HG02798 (cell line): ENCODE measurements at regions not wholly inside any gene's neighbourhood (a gene's known extent, or its start where the extent isn't known, plus 50 kb on each side); places are given as distances from the start of the nearest gene placed in this dataset.
A peak's percentile ranks its signal among the peaks of the same experiment; 100 is the strongest.
"Not testable (repeated sequence)": the region's sequence is repeated elsewhere in the genome, so short reads cannot be mapped to it uniquely, and the experiment has no call there.

Source experiments
- ATAC-seq: cut with Tn5 transposase; IDR thresholded peaks from one replicate; pipeline ENCODE4 v1.9.1; 2021; ENCODE audit warnings: mild to moderate bottlenecking; ENCODE audit not compliant: unreplicated experiment, poor library complexity

- no peak for ATAC-seq
Observed at GRCh38 chr2:228466851-228467250, 285.4 kb upstream of the SPHKAP start.

- ATAC-seq, result no peak
Observed at GRCh38 chr2:228465408-228465807, 283.9 kb upstream of the SPHKAP start.

- ATAC-seq, result no peak
Observed at GRCh38 chr2:228458364-228458763, 276.9 kb upstream of the SPHKAP start.

GRCh38 chr2:228447266-228447915, 265.9 kb upstream of the SPHKAP start:
- no peak for ATAC-seq

- ATAC-seq, result no peak
Observed at GRCh38 chr2:228446734-228447133, 265.2 kb upstream of the SPHKAP start.

GRCh38 chr2:228444161-228444560, 262.7 kb upstream of the SPHKAP start:
- ATAC-seq, result no peak

GRCh38 chr2:228433721-228434120, 252.2 kb upstream of the SPHKAP start:
- no peak for ATAC-seq

- no peak for ATAC-seq
Observed at GRCh38 chr2:228432116-228432515, 250.6 kb upstream of the SPHKAP start.

- no peak for ATAC-seq
Observed at GRCh38 chr2:228430986-228431385, 249.5 kb upstream of the SPHKAP start.

- ATAC-seq, result no peak
Observed at GRCh38 chr2:228426502-228427216, 245.2 kb upstream of the SPHKAP start.

GRCh38 chr2:228425411-228426060, 244.0 kb upstream of the SPHKAP start:
- ATAC-seq, result not testable (repeated sequence)

- ATAC-seq, result no peak
Observed at GRCh38 chr2:228417956-228418355, 236.5 kb upstream of the SPHKAP start.

- no peak for ATAC-seq
Observed at GRCh38 chr2:228417526-228417925, 236.0 kb upstream of the SPHKAP start.

GRCh38 chr2:228410061-228410460, 228.6 kb upstream of the SPHKAP start:
- no peak for ATAC-seq

- no peak for ATAC-seq
Observed at GRCh38 chr2:228409493-228409892, 228.0 kb upstream of the SPHKAP start.

GRCh38 chr2:228408529-228409227, 227.2 kb upstream of the SPHKAP start:
- ATAC-seq, result no peak

- ATAC-seq, result no peak
Observed at GRCh38 chr2:228407821-228408220, 226.3 kb upstream of the SPHKAP start.

GRCh38 chr2:228401065-228401912, 219.8 kb upstream of the SPHKAP start:
- ATAC-seq, result peak; percentile 61

- no peak for ATAC-seq
Observed at GRCh38 chr2:228387776-228388175, 206.3 kb upstream of the SPHKAP start.
